ENCODE measurements at regions not wholly inside any gene's neighbourhood (a gene's known extent, or its start where the extent isn't known, plus 50 kb on each side); places are given as distances from the start of the nearest gene placed in this dataset.
"Not testable (repeated sequence)": the region's sequence is repeated elsewhere in the genome, so short reads cannot be mapped to it uniquely, and the experiment has no call there.

DNA sequence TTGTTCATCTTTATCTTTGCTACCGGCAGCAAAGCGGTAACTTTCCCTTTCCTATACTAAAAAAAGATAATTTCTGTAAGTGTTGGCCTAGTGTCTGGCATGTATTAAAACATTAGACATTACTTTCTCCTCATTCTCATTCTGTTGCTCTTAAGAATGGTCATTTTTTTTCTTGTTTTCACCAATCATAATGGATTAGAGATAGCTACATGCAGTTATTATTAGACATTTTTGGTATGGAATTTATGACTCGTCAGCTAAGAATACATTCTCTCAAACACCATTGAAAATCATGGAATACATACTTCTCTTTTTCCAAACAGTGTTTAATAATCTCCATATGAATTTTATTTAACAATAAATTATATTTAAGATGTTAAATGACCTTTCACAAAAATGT lies 1154.6 kb downstream of the BRINP3 start:
- no peaks in the 10 kb centered on the region for H3K36me3 ChIP-seq
- no peak overlapping the region for H3K27ac ChIP-seq
- H3K9me3 ChIP-seq, result no peaks in the 10 kb centered on the region
- no peaks in the 10 kb centered on the region for H3K4me1 ChIP-seq
- TF ChIP-seq Cebpa-rat (IDR thresholded peaks at IDR 0.05), result no peak
- no peak overlapping the region for H3K4me3 ChIP-seq
- no peaks in the 10 kb centered on the region for H4K20me1 ChIP-seq
- no peak overlapping the region for H3K9ac ChIP-seq
- H3K4me2 ChIP-seq, result no peak overlapping the region
- no peaks in the 10 kb centered on the region for H3K27me3 ChIP-seq

DNA sequence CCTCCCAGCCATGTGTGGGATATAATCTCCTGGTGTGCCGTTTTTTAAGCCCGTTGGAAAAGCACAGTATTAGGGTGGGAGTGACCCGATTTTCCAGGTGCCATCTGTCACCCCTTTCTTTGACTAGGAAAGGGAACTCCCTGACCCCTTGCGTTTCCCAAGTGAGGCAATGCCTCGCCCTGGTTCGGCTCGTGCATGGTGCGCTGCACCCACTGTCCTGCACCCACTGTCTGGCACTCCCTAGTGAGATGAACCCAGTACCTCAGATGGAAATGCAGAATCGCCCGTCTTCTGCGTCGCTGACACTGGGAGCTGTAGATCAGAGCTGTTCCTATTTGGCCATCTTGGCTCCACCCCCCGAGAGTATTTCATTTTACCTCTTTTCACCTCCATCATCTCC lies 1146.6 kb downstream of the BRINP3 start:
- H3K9ac ChIP-seq, H3K9me3 ChIP-seq, H3K36me3 ChIP-seq, H3K27ac ChIP-seq, H3K4me3 ChIP-seq, H4K20me1 ChIP-seq, H3K27me3 ChIP-seq, H3K4me2 ChIP-seq, H3K4me1 ChIP-seq: not testable (repeated sequence)

GRCh38 chr1:189336115-189337100 lies 1141.3 kb downstream of the BRINP3 start:
- no peaks in the 10 kb centered on the region for H3K27me3 ChIP-seq
- H4K20me1 ChIP-seq, result no peaks in the 10 kb centered on the region
- no peaks in the 10 kb centered on the region for H3K36me3 ChIP-seq
- H3K4me3 ChIP-seq, result no peak overlapping the region
- no peaks in the 10 kb centered on the region for H3K4me1 ChIP-seq
- H3K4me2 ChIP-seq, result no peak overlapping the region
- TF ChIP-seq Cebpa-rat (IDR thresholded peaks at IDR 0.05), result no peak
- no peak overlapping the region for H3K27ac ChIP-seq
- H3K9ac ChIP-seq, result no peak overlapping the region
- H3K9me3 ChIP-seq, result no peaks in the 10 kb centered on the region

DNA sequence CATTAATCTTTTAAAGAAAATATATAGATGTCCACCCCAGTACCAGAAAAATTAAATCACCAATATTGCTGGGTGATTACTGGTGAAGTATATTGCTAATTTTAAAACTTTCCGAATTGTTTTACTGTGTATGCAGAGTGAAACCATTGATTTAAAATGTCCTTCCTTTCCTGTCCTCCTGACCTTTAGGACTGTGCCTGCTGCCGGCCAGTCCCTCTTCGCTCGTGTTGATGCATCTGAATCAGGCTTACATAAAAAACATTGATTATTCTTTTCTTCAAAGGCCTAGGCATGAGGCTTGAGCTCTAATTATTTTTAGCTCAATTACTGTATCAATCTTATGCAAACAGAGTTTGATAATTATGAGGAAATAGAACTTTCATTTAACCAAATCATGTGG lies 1128.1 kb downstream of the BRINP3 start:
- no peak overlapping the region for H3K4me3 ChIP-seq
- no peak overlapping the region for H3K4me2 ChIP-seq
- H3K27ac ChIP-seq, result no peak overlapping the region
- H3K4me1 ChIP-seq, result no peaks in the 10 kb centered on the region
- H3K27me3 ChIP-seq, result no peaks in the 10 kb centered on the region
- H3K36me3 ChIP-seq, result no peaks in the 10 kb centered on the region
- H4K20me1 ChIP-seq, result no peaks in the 10 kb centered on the region
- TF ChIP-seq Cebpa-rat (IDR thresholded peaks at IDR 0.05), result no peak
- H3K9me3 ChIP-seq, result no peaks in the 10 kb centered on the region
- H3K9ac ChIP-seq, result no peak overlapping the region

DNA sequence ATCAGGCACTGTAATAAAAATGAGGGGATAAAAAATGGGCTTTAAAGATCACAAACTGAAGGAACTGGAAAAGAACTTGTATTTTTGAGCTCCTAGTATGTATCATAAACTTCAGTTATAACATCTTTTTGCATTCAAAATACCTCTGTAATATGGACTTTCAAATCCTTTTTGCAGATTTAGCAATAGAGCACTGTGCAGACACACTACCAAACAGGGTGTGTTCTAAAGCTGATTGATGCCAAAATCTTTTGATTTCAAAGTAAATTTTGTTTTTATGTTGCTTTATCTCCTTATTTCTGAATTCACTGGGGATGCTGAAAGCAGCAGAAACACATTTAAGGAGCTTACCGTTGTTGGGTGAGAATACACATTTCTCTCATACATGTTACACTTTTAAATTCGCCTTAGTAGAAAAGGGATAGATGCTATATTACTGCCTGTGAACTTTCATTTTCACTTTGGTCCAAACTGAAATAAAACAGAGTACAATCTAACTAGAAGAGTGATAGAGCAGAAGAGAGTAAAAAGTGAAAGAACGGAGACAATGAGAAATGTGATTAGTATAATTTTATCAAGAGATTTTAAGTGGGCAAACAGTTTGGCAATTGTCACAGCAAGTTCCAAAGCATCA lies 1126.6 kb downstream of the BRINP3 start:
- Histone ChIP-seq H3K9ac (no peak overlapping the region), H3K4me2 (peak overlapping the region; percentile 20; the same call in 1 of the 2 replicates), H3K27ac (no peak overlapping the region)

GRCh38 chr1:189351960-189352359 lies 1125.7 kb downstream of the BRINP3 start:
- no peak overlapping the region for H3K4me3 ChIP-seq
- H3K36me3 ChIP-seq, result no peaks in the 10 kb centered on the region
- H3K4me2 ChIP-seq, result no peak overlapping the region
- H4K20me1 ChIP-seq, result no peaks in the 10 kb centered on the region
- TF ChIP-seq Cebpa-rat (IDR thresholded peaks at IDR 0.05), result no peak
- H3K27ac ChIP-seq, result no peak overlapping the region
- no peaks in the 10 kb centered on the region for H3K27me3 ChIP-seq
- no peak overlapping the region for H3K9ac ChIP-seq
- no peaks in the 10 kb centered on the region for H3K9me3 ChIP-seq
- H3K4me1 ChIP-seq, result no peaks in the 10 kb centered on the region

More for the DNA sequence above, 1126.6 kb downstream of the BRINP3 start:
- no peaks in the 10 kb centered on the region for H3K27me3 ChIP-seq
- H4K20me1 ChIP-seq, result no peaks in the 10 kb centered on the region
- H3K4me3 ChIP-seq, result no peak overlapping the region
- TF ChIP-seq Cebpa-rat (IDR thresholded peaks at IDR 0.05), result no peak
- no peaks in the 10 kb centered on the region for H3K9me3 ChIP-seq
- no peaks in the 10 kb centered on the region for H3K4me1 ChIP-seq
- no peaks in the 10 kb centered on the region for H3K36me3 ChIP-seq

- H4K20me1 ChIP-seq, result no peaks in the 10 kb centered on the region
- no peaks in the 10 kb centered on the region for H3K36me3 ChIP-seq
- H3K27ac ChIP-seq, result no peak overlapping the region
- no peaks in the 10 kb centered on the region for H3K27me3 ChIP-seq
- H3K4me2 ChIP-seq, result no peak overlapping the region
- H3K9me3 ChIP-seq, result no peaks in the 10 kb centered on the region
- H3K4me3 ChIP-seq, result no peak overlapping the region
- no peak for TF ChIP-seq Cebpa-rat (IDR thresholded peaks at IDR 0.05)
- no peaks in the 10 kb centered on the region for H3K4me1 ChIP-seq
- H3K9ac ChIP-seq, result no peak overlapping the region
Observed at GRCh38 chr1:189356206-189356605, 1121.5 kb downstream of the BRINP3 start.

DNA sequence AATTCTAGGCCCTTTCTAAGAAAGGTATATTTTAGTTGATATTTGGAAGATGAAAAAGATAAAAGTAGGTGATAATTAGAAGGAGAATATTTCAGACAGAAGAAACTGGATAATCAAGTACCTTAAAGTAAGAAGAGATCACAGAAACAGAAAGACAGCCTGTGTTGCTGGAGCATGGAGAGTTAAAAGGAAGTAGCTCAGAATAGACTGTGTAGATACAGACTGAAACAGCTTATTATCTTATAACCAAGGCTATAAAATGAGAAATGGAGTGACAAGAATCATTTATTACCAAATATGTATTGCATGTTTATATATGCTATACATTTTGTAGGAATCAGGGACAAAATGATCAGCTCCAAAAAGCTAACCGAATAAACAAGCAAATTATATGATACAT lies 1120.3 kb downstream of the BRINP3 start:
- no peaks in the 10 kb centered on the region for H3K9me3 ChIP-seq
- no peaks in the 10 kb centered on the region for H3K27me3 ChIP-seq
- no peaks in the 10 kb centered on the region for H3K36me3 ChIP-seq
- no peak for TF ChIP-seq Cebpa-rat (IDR thresholded peaks at IDR 0.05)
- H3K27ac ChIP-seq, result no peak overlapping the region
- no peak overlapping the region for H3K9ac ChIP-seq
- no peak overlapping the region for H3K4me2 ChIP-seq
- H4K20me1 ChIP-seq, result no peaks in the 10 kb centered on the region
- no peak overlapping the region for H3K4me3 ChIP-seq
- H3K4me1 ChIP-seq, result no peaks in the 10 kb centered on the region

DNA sequence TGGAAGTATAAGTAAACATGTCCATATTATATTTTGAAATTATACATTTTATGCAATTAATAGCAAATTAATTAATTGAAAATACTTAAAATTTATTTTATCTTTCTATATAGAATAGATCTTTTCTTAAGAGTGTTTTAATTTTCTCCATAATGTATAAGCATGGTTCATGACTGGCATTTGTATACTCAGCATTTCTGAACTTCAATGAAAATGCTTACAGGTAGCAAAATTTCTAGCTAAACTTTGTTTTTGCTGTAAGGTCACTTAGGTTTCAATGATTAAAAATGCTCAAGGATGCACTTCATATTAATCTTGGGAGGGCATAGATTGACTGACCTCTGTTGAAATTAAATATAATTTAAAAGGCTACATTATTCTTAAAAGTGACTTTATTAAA lies 1108.1 kb downstream of the BRINP3 start:
- Histone ChIP-seq H3K27me3 (no peaks in the 10 kb centered on the region), H3K4me2 (no peak overlapping the region), H3K27ac (no peak overlapping the region), H4K20me1 (no peaks in the 10 kb centered on the region), H3K4me1 (no peaks in the 10 kb centered on the region), H3K4me3 (no peak overlapping the region), H3K9me3 (no peaks in the 10 kb centered on the region), H3K36me3 (no peaks in the 10 kb centered on the region), H3K9ac (no peak overlapping the region)
- TF ChIP-seq Cebpa-rat (IDR thresholded peaks at IDR 0.05), result no peak

- Histone ChIP-seq H3K9me3 (no peaks in the 10 kb centered on the region), H4K20me1 (no peaks in the 10 kb centered on the region), H3K4me3 (no peak overlapping the region), H3K4me1 (no peaks in the 10 kb centered on the region), H3K4me2 (no peak overlapping the region), H3K27me3 (no peaks in the 10 kb centered on the region), H3K36me3 (no peaks in the 10 kb centered on the region), H3K27ac (no peak overlapping the region), H3K9ac (no peak overlapping the region)
- TF ChIP-seq Cebpa-rat (IDR thresholded peaks at IDR 0.05), result no peak
Observed at GRCh38 chr1:189374816-189375215, 1102.8 kb downstream of the BRINP3 start.

Measured in BLaER1 (cell line).